ENCODE measurements at regions not wholly inside any gene's neighbourhood (a gene's known extent, or its start where the extent isn't known, plus 50 kb on each side); places are given as distances from the start of the nearest gene placed in this dataset.

GRCh38 chr6:10303608-10304506, 111.0 kb downstream of the TFAP2A start:
- DNase-seq = no peak

- DNase-seq = no peak
Measured at GRCh38 chr6:10302566-10303235, 112.2 kb downstream of the TFAP2A start.

- DNase-seq = no peak
Measured at GRCh38 chr6:10300071-10300470, 114.8 kb downstream of the TFAP2A start.

- DNase-seq = no peak
Measured at GRCh38 chr6:10297832-10298231, 117.0 kb downstream of the TFAP2A start.

- DNase-seq = no peak
Measured at GRCh38 chr6:10278746-10279145, 136.1 kb downstream of the TFAP2A start.

- no peak for DNase-seq
Measured at GRCh38 chr6:10276660-10277287, 138.1 kb downstream of the TFAP2A start.

- DNase-seq = no peak
Measured at GRCh38 chr6:10276106-10276505, 138.8 kb downstream of the TFAP2A start.

- no peak for DNase-seq
Measured at GRCh38 chr6:10272591-10272990, 142.3 kb downstream of the TFAP2A start.

GRCh38 chr6:10271982-10272381, 142.9 kb downstream of the TFAP2A start:
- DNase-seq = no peak

GRCh38 chr6:10269814-10270472, 144.9 kb downstream of the TFAP2A start:
- no peak for DNase-seq

- DNase-seq = no peak
Measured at GRCh38 chr6:10268611-10269310, 146.1 kb downstream of the TFAP2A start.

GRCh38 chr6:10268111-10268510, 146.8 kb downstream of the TFAP2A start:
- DNase-seq = no peak

- DNase-seq = no peak
Measured at GRCh38 chr6:10266462-10266861, 148.4 kb downstream of the TFAP2A start.

GRCh38 chr6:10266061-10266460, 148.8 kb downstream of the TFAP2A start:
- DNase-seq = no peak

- DNase-seq = no peak
Measured at GRCh38 chr6:10262505-10262904, 152.4 kb downstream of the TFAP2A start.

GRCh38 chr6:10259671-10260070, 155.2 kb downstream of the TFAP2A start:
- no peak for DNase-seq

GRCh38 chr6:10258341-10258740, 156.5 kb downstream of the TFAP2A start:
- no peak for DNase-seq

GRCh38 chr6:10256113-10256690, 158.7 kb downstream of the TFAP2A start:
- no peak for DNase-seq

- no peak for DNase-seq
Measured at GRCh38 chr6:10250655-10251220, 164.1 kb downstream of the TFAP2A start.

GRCh38 chr6:10248378-10248843, 166.5 kb downstream of the TFAP2A start:
- DNase-seq = no peak

GRCh38 chr6:10237298-10238038, 177.4 kb downstream of the TFAP2A start:
- no peak for DNase-seq
